ENCODE measurements at regions not wholly inside any gene's neighbourhood (a gene's known extent, or its start where the extent isn't known, plus 50 kb on each side); places are given as distances from the start of the nearest gene placed in this dataset.

DNA sequence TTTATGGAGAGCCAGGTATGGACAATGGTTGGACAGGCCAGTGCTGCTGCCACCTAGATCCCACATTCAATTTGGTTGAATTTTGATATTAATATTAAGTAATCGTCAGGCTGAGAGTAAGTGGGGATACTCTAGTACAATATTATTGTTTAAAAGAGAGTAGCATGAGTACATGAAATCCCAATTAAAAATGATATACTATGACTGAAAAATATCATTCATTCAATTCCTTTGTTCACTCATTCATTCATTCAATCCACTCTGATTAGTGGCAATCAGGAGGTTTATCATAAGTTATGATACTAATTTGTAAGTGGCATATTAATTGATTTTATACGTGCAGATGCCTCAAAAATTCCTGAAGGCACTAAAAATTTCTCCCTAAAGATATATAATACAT, 224.2 kb downstream of the DMRT2 start:
- TF ChIP-seq EZH2phosphoT487 (IDR thresholded peaks at IDR 0.05; ENCODE audit: low read depth, severe bottlenecking, unreplicated experiment) = no peak
- TF ChIP-seq, protein P1, sequence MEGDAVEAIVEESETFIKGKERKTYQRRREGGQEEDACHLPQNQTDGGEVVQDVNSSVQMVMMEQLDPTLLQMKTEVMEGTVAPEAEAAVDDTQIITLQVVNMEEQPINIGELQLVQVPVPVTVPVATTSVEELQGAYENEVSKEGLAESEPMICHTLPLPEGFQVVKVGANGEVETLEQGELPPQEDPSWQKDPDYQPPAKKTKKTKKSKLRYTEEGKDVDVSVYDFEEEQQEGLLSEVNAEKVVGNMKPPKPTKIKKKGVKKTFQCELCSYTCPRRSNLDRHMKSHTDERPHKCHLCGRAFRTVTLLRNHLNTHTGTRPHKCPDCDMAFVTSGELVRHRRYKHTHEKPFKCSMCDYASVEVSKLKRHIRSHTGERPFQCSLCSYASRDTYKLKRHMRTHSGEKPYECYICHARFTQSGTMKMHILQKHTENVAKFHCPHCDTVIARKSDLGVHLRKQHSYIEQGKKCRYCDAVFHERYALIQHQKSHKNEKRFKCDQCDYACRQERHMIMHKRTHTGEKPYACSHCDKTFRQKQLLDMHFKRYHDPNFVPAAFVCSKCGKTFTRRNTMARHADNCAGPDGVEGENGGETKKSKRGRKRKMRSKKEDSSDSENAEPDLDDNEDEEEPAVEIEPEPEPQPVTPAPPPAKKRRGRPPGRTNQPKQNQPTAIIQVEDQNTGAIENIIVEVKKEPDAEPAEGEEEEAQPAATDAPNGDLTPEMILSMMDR (IDR thresholded peaks at IDR 0.05; ENCODE audit: poor library complexity) = no peak
- no peak for TF ChIP-seq EZH2 (IDR thresholded peaks at IDR 0.05; ENCODE audit: borderline replicate concordance)

Data from hepatocyte (in vitro differentiated cells).